NCI-H446 (cell line): ENCODE measurements at regions not wholly inside any gene's neighbourhood (a gene's known extent, or its start where the extent isn't known, plus 50 kb on each side); places are given as distances from the start of the nearest gene placed in this dataset.
"Not testable (repeated sequence)": the region's sequence is repeated elsewhere in the genome, so short reads cannot be mapped to it uniquely, and the experiment has no call there.

Source experiments
- DNase-seq, 2 experiments: peaks; one replicate each; lab custom pipeline; 2025; lab: John Stamatoyannopoulos, UW

- no peak for DNase-seq
Measured at GRCh38 chr2:107721178-107721577, 105.5 kb upstream of the RGPD4 start.

- DNase-seq = no peak
Measured at GRCh38 chr2:107721586-107721985, 105.1 kb upstream of the RGPD4 start.

- DNase-seq = not testable (repeated sequence)
Measured at GRCh38 chr2:107725824-107726223, 100.9 kb upstream of the RGPD4 start.

GRCh38 chr2:107727318-107727717, 99.4 kb upstream of the RGPD4 start:
- no peak for DNase-seq

- DNase-seq = no peak
Measured at GRCh38 chr2:107728586-107728985, 98.1 kb upstream of the RGPD4 start.

- no peak for DNase-seq
Measured at GRCh38 chr2:107729440-107729839, 97.3 kb upstream of the RGPD4 start.

GRCh38 chr2:107730898-107731297, 95.8 kb upstream of the RGPD4 start:
- no peak for DNase-seq

GRCh38 chr2:107731435-107731834, 95.3 kb upstream of the RGPD4 start:
- DNase-seq = no peak

GRCh38 chr2:107735201-107735600, 91.5 kb upstream of the RGPD4 start:
- DNase-seq = no peak

- DNase-seq = no peak
Measured at GRCh38 chr2:107737756-107738155, 88.9 kb upstream of the RGPD4 start.

GRCh38 chr2:107738266-107738665, 88.4 kb upstream of the RGPD4 start:
- no peak for DNase-seq

- no peak for DNase-seq
Measured at GRCh38 chr2:107740300-107740699, 86.4 kb upstream of the RGPD4 start.

GRCh38 chr2:107742460-107743027, 84.1 kb upstream of the RGPD4 start:
- no peak for DNase-seq

GRCh38 chr2:107743274-107743673, 83.4 kb upstream of the RGPD4 start:
- no peak for DNase-seq

GRCh38 chr2:107745100-107745499, 81.6 kb upstream of the RGPD4 start:
- no peak for DNase-seq

- not testable (repeated sequence) for DNase-seq
Measured at GRCh38 chr2:107746552-107747198, 80.0 kb upstream of the RGPD4 start.

- DNase-seq = not testable (repeated sequence)
Measured at GRCh38 chr2:107747199-107747963, 79.3 kb upstream of the RGPD4 start.

- no peak for DNase-seq
Measured at GRCh38 chr2:107747964-107748583, 78.6 kb upstream of the RGPD4 start.

GRCh38 chr2:107751936-107752335, 74.8 kb upstream of the RGPD4 start:
- DNase-seq = no peak

GRCh38 chr2:107753806-107754205, 72.9 kb upstream of the RGPD4 start:
- DNase-seq = not testable (repeated sequence)

- DNase-seq = no peak
Measured at GRCh38 chr2:107757223-107757622, 69.5 kb upstream of the RGPD4 start.

GRCh38 chr2:107760620-107761364, 65.9 kb upstream of the RGPD4 start:
- no peak for DNase-seq
